Fibroblast of pulmonary artery (primary cell): ENCODE measurements at regions not wholly inside any gene's neighbourhood (a gene's known extent, or its start where the extent isn't known, plus 50 kb on each side); places are given as distances from the start of the nearest gene placed in this dataset.

Source experiments
- DNase-seq: peaks from one replicate; pipeline ENCODE4 v3.0.0-alpha.2; 2010; ENCODE audit warnings: low read depth
- H3K4me3 ChIP-seq: replicated peaks from 2 replicates; pipeline ENCODE4 v1.5.1; 2011; ENCODE audit warnings: low read depth, mild to moderate bottlenecking, control low read depth, low read length, moderate library complexity
- CTCF ChIP-seq: IDR thresholded peaks from 2 replicates; pipeline ENCODE4 v1.5.1; 2011; ENCODE audit warnings: mild to moderate bottlenecking, control low read depth, low read length, inconsistent platforms; ENCODE audit errors: missing control alignments

- no peak overlapping the region for H3K4me3 ChIP-seq
- TF ChIP-seq CTCF = no peak
- no peak for DNase-seq
Observed at GRCh38 chr2:22628906-22629305, 756.1 kb upstream of the KLHL29 start.

GRCh38 chr2:22634167-22634566 lies 750.8 kb upstream of the KLHL29 start:
- TF ChIP-seq CTCF = no peak
- H3K4me3 ChIP-seq = no peak overlapping the region
- no peak for DNase-seq

GRCh38 chr2:22656426-22656825 lies 728.6 kb upstream of the KLHL29 start:
- DNase-seq = no peak
- H3K4me3 ChIP-seq = no peak overlapping the region
- TF ChIP-seq CTCF = no peak

- TF ChIP-seq CTCF = no peak
- no peak for DNase-seq
- no peak overlapping the region for H3K4me3 ChIP-seq
Observed at GRCh38 chr2:22673529-22673928, 711.5 kb upstream of the KLHL29 start.

GRCh38 chr2:22683914-22684313 lies 701.1 kb upstream of the KLHL29 start:
- TF ChIP-seq CTCF = no peak
- no peak for DNase-seq
- H3K4me3 ChIP-seq = no peak overlapping the region

- TF ChIP-seq CTCF = no peak
- no peak for DNase-seq
- no peak overlapping the region for H3K4me3 ChIP-seq
Observed at GRCh38 chr2:22690096-22690495, 694.9 kb upstream of the KLHL29 start.

GRCh38 chr2:22691666-22692065 lies 693.3 kb upstream of the KLHL29 start:
- TF ChIP-seq CTCF = no peak
- DNase-seq = no peak
- no peak overlapping the region for H3K4me3 ChIP-seq
